ENCODE measurements at regions not wholly inside any gene's neighbourhood (a gene's known extent, or its start where the extent isn't known, plus 50 kb on each side); places are given as distances from the start of the nearest gene placed in this dataset.

- no peaks in the 10 kb centered on the region for H3K4me1 ChIP-seq (ENCODE audit: insufficient read depth)
- H3K4me2 ChIP-seq (ENCODE audit: unreplicated experiment): no peak overlapping the region
- in situ Hi-C loops (cut with MboI): no loop called here
- no peaks in the 10 kb centered on the region for H3F3A ChIP-seq (ENCODE audit: insufficient read depth)
- TF ChIP-seq EZH2phosphoT487 (IDR thresholded peaks at IDR 0.05; ENCODE audit: insufficient read depth, low read depth): no peak
- no peak for TF ChIP-seq EZH2 (IDR thresholded peaks at IDR 0.05; ENCODE audit: insufficient read depth, poor library complexity, severe bottlenecking)
- no peak overlapping the region for H2AFZ ChIP-seq
- H3K27me3 ChIP-seq (replicated peaks; ENCODE audit: insufficient read depth): no peaks in the 10 kb centered on the region
- no peak for DNase-seq
- H3K9me2 ChIP-seq (ENCODE audit: insufficient read depth): no peaks in the 10 kb centered on the region
- H4K20me1 ChIP-seq (ENCODE audit: insufficient read depth): no peaks in the 10 kb centered on the region
- WGBS, 2 experiments (ENCODE audit: low coverage in 1 of 2, low lambda C conversion rate in 2 of 2, missing lambda C conversion rate in 2 of 2): 77 to 97% methylated on average over 4 to 6 of the region's 6 CpGs
- no peaks in the 10 kb centered on the region for H3K79me2 ChIP-seq (ENCODE audit: insufficient read depth)
- H3K9ac ChIP-seq: no peak overlapping the region
- H3K9me3 ChIP-seq (ENCODE audit: low read depth): no peaks in the 10 kb centered on the region
- no peaks in the 10 kb centered on the region for H3K36me3 ChIP-seq (ENCODE audit: low read depth)
- no peak overlapping the region for H3K4me3 ChIP-seq
- no peak overlapping the region for H3K27ac ChIP-seq
Observed at GRCh38 chrX:150306002-150306401, 57.1 kb upstream of the MAMLD1 start.

DNA sequence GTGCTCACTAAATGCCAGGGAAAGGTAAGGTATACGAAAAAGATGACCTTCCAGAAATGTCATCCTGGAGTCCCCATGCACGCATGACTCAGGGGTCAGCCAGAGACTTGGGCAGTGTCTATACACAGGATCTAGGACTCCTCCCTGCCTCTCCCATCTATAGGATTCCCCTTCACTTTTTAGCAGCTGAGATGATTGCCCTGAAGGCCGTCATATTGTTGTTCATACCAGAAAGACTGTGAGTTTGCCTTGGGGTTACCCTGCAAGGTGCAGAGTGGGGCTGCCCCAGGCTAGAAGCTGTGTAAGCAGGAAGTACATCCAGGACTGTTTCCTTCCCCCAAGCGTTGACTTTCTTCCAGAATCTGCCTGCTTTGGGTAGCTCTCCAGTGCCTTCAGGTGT lies 55.1 kb upstream of the MAMLD1 start:
- 70 to 72% methylated on average over 3 to 4 of the region's 4 CpGs for WGBS, 2 experiments (ENCODE audit: low coverage in 1 of 2, low lambda C conversion rate in 2 of 2, missing lambda C conversion rate in 2 of 2)

GRCh38 chrX:150308532-150309157 lies 54.5 kb upstream of the MAMLD1 start:
- no peak overlapping the region for H3K9ac ChIP-seq
- H4K20me1 ChIP-seq (ENCODE audit: insufficient read depth): no peaks in the 10 kb centered on the region
- in situ Hi-C loops (cut with MboI): no loop called here
- H3K79me2 ChIP-seq (ENCODE audit: insufficient read depth): no peaks in the 10 kb centered on the region
- no peaks in the 10 kb centered on the region for H3K9me2 ChIP-seq (ENCODE audit: insufficient read depth)
- H3K27me3 ChIP-seq (replicated peaks; ENCODE audit: insufficient read depth): no peaks in the 10 kb centered on the region
- H3K4me3 ChIP-seq: no peak overlapping the region
- no peaks in the 10 kb centered on the region for H3K4me1 ChIP-seq (ENCODE audit: insufficient read depth)
- no peak overlapping the region for H3K4me2 ChIP-seq (ENCODE audit: unreplicated experiment)
- WGBS, 2 experiments (ENCODE audit: low coverage in 1 of 2, low lambda C conversion rate in 2 of 2, missing lambda C conversion rate in 2 of 2): 83 to 92% methylated on average over 7 of the region's 9 CpGs
- no peak overlapping the region for H2AFZ ChIP-seq
- no peak for DNase-seq
- H3F3A ChIP-seq (ENCODE audit: insufficient read depth): no peaks in the 10 kb centered on the region
- no peak for TF ChIP-seq EZH2 (IDR thresholded peaks at IDR 0.05; ENCODE audit: insufficient read depth, poor library complexity, severe bottlenecking)
- TF ChIP-seq EZH2phosphoT487 (IDR thresholded peaks at IDR 0.05; ENCODE audit: insufficient read depth, low read depth): no peak
- H3K9me3 ChIP-seq (ENCODE audit: low read depth): no peaks in the 10 kb centered on the region
- H3K27ac ChIP-seq: no peak overlapping the region
- no peaks in the 10 kb centered on the region for H3K36me3 ChIP-seq (ENCODE audit: low read depth)

More for the DNA sequence above, 55.1 kb upstream of the MAMLD1 start:
- no peaks in the 10 kb centered on the region for H3K9me2 ChIP-seq (ENCODE audit: insufficient read depth)
- H3F3A ChIP-seq (ENCODE audit: insufficient read depth): no peaks in the 10 kb centered on the region
- H3K36me3 ChIP-seq (ENCODE audit: low read depth): no peaks in the 10 kb centered on the region
- no peak overlapping the region for H3K4me2 ChIP-seq (ENCODE audit: unreplicated experiment)
- TF ChIP-seq EZH2 (IDR thresholded peaks at IDR 0.05; ENCODE audit: insufficient read depth, poor library complexity, severe bottlenecking) (no peak), EZH2phosphoT487 (IDR thresholded peaks at IDR 0.05; ENCODE audit: insufficient read depth, low read depth) (no peak)
- no peaks in the 10 kb centered on the region for H3K9me3 ChIP-seq (ENCODE audit: low read depth)
- H3K4me3 ChIP-seq: no peak overlapping the region
- no peak overlapping the region for H3K27ac ChIP-seq
- H2AFZ ChIP-seq: no peak overlapping the region
- no peak for DNase-seq
- in situ Hi-C loops (cut with MboI): no loop called here
- no peaks in the 10 kb centered on the region for H3K4me1 ChIP-seq (ENCODE audit: insufficient read depth)
- H3K27me3 ChIP-seq (replicated peaks; ENCODE audit: insufficient read depth): no peaks in the 10 kb centered on the region
- H3K79me2 ChIP-seq (ENCODE audit: insufficient read depth): no peaks in the 10 kb centered on the region
- H3K9ac ChIP-seq: no peak overlapping the region
- H4K20me1 ChIP-seq (ENCODE audit: insufficient read depth): no peaks in the 10 kb centered on the region

- Histone ChIP-seq H3K27me3 (replicated peaks; ENCODE audit: insufficient read depth) (no peaks in the 10 kb centered on the region), H2AFZ (no peak overlapping the region), H3K79me2 (ENCODE audit: insufficient read depth) (no peaks in the 10 kb centered on the region), H3K4me3 (no peak overlapping the region), H3K9ac (no peak overlapping the region), H3K4me2 (ENCODE audit: unreplicated experiment) (no peak overlapping the region), H4K20me1 (ENCODE audit: insufficient read depth) (no peaks in the 10 kb centered on the region), H3K4me1 (ENCODE audit: insufficient read depth) (no peaks in the 10 kb centered on the region), H3K27ac (no peak overlapping the region), H3K9me2 (ENCODE audit: insufficient read depth) (no peaks in the 10 kb centered on the region), H3F3A (ENCODE audit: insufficient read depth) (no peaks in the 10 kb centered on the region), H3K36me3 (ENCODE audit: low read depth) (no peaks in the 10 kb centered on the region), H3K9me3 (ENCODE audit: low read depth) (no peaks in the 10 kb centered on the region)
- WGBS, 2 experiments (ENCODE audit: low coverage in 1 of 2, low lambda C conversion rate in 2 of 2, missing lambda C conversion rate in 2 of 2): 89 to 100% methylated on average over 3 to 4 of the region's 4 CpGs
- DNase-seq: no peak
- in situ Hi-C loops (cut with MboI): no loop called here
- no peak for TF ChIP-seq EZH2phosphoT487 (IDR thresholded peaks at IDR 0.05; ENCODE audit: insufficient read depth, low read depth)
- no peak for TF ChIP-seq EZH2 (IDR thresholded peaks at IDR 0.05; ENCODE audit: insufficient read depth, poor library complexity, severe bottlenecking)
Observed at GRCh38 chrX:150310417-150310816, 52.7 kb upstream of the MAMLD1 start.

- 64 to 67% methylated on average over 1 of the region's 1 CpG for WGBS, 2 experiments (ENCODE audit: low coverage in 1 of 2, low lambda C conversion rate in 2 of 2, missing lambda C conversion rate in 2 of 2)
- TF ChIP-seq EZH2phosphoT487 (IDR thresholded peaks at IDR 0.05; ENCODE audit: insufficient read depth, low read depth): no peak
- TF ChIP-seq EZH2 (IDR thresholded peaks at IDR 0.05; ENCODE audit: insufficient read depth, poor library complexity, severe bottlenecking): no peak
- no peak overlapping the region for H3K9ac ChIP-seq
- H3K27me3 ChIP-seq (replicated peaks; ENCODE audit: insufficient read depth): no peaks in the 10 kb centered on the region
- no peak overlapping the region for H3K4me2 ChIP-seq (ENCODE audit: unreplicated experiment)
- in situ Hi-C loops (cut with MboI): no loop called here
- H4K20me1 ChIP-seq (ENCODE audit: insufficient read depth): no peaks in the 10 kb centered on the region
- H2AFZ ChIP-seq: no peak overlapping the region
- H3K27ac ChIP-seq: no peak overlapping the region
- H3K4me3 ChIP-seq: no peak overlapping the region
- H3K9me3 ChIP-seq (ENCODE audit: low read depth): no peaks in the 10 kb centered on the region
- DNase-seq: no peak
- H3K36me3 ChIP-seq (ENCODE audit: low read depth): no peaks in the 10 kb centered on the region
- H3F3A ChIP-seq (ENCODE audit: insufficient read depth): no peaks in the 10 kb centered on the region
- H3K4me1 ChIP-seq (ENCODE audit: insufficient read depth): no peaks in the 10 kb centered on the region
- no peaks in the 10 kb centered on the region for H3K79me2 ChIP-seq (ENCODE audit: insufficient read depth)
- no peaks in the 10 kb centered on the region for H3K9me2 ChIP-seq (ENCODE audit: insufficient read depth)
Observed at GRCh38 chrX:150310881-150311280, 52.2 kb upstream of the MAMLD1 start.
